Natural killer cell (primary cell): ENCODE measurements at regions not wholly inside any gene's neighbourhood (a gene's known extent, or its start where the extent isn't known, plus 50 kb on each side); places are given as distances from the start of the nearest gene placed in this dataset.

ENCODE experiments used
- ATAC-seq, 3 donors: fragments of 150-1000 bp in 2 of 3; fragments of 200-7000 bp in 1 of 3; cut with Tn5 transposase; 1 replicate in 1 of 3; 2 replicates in 2 of 3; pipeline ENCODE4 v1.10.0; 2021; ENCODE audit warnings: mild to moderate bottlenecking in 2 of 3, moderate library complexity in 2 of 3
- DNase-seq, 2 donors: peaks; one replicate each; pipeline versions ENCODE4 v3.0.0 to v3.0.0-alpha.2; 2013 to 2021; ENCODE audit warnings: mixed read lengths in 1 of 2
- H3K27ac ChIP-seq: one replicate; pipeline ENCODE4 v1.5.1; 2013; ENCODE audit warnings: mild to moderate bottlenecking, low read length
- H3K27me3 ChIP-seq: one replicate; pipeline ENCODE4 v1.6.1; 2013; ENCODE audit warnings: low read length; ENCODE audit not compliant: control insufficient read depth, insufficient read depth
- H3K36me3 ChIP-seq: one replicate; pipeline ENCODE4 v1.6.1; 2013; ENCODE audit warnings: low read length; ENCODE audit not compliant: control insufficient read depth, insufficient read depth
- H3K4me1 ChIP-seq: one replicate; pipeline ENCODE4 v1.6.1; 2013; ENCODE audit warnings: low read length; ENCODE audit not compliant: control insufficient read depth, insufficient read depth
- H3K4me3 ChIP-seq: one replicate; pipeline ENCODE4 v1.5.1; 2013; ENCODE audit warnings: low read length
- H3K9me3 ChIP-seq: one replicate; pipeline ENCODE4 v1.6.1; 2013; ENCODE audit warnings: low read length; ENCODE audit not compliant: control insufficient read depth, insufficient read depth
- H3K27ac Mint-ChIP-seq, 2 donors: one replicate each; pipeline ENCODE4 v1.8.0; 2022; ENCODE audit warnings: mild to moderate bottlenecking in 2 of 2, mixed read lengths in 2 of 2, moderate library complexity in 1 of 2
- H3K27me3 Mint-ChIP-seq, 2 donors: one replicate each; pipeline ENCODE4 v1.8.0; 2022; ENCODE audit warnings: low read depth in 2 of 2, mixed read lengths in 2 of 2
- H3K36me3 Mint-ChIP-seq: one replicate; pipeline ENCODE4 v1.8.0; 2022; ENCODE audit warnings: mixed read lengths
- H3K4me1 Mint-ChIP-seq, 2 donors: one replicate each; pipeline ENCODE4 v1.8.0; 2022; ENCODE audit warnings: mixed read lengths in 2 of 2
- H3K4me3 Mint-ChIP-seq: one replicate; pipeline ENCODE4 v1.8.0; 2022; ENCODE audit warnings: mild to moderate bottlenecking, moderate library complexity, mixed read lengths
- H3K9me3 Mint-ChIP-seq, 2 donors: one replicate each; pipeline ENCODE4 v1.8.0; 2022; ENCODE audit warnings: mixed read lengths in 2 of 2
- CTCF ChIP-seq: fragments of 200-600 bp; IDR thresholded peaks from one replicate; pipeline ENCODE4 v1.8.0; 2022; ENCODE audit warnings: antibody characterized with exemption
- WGBS: methylation state at CpG from one replicate; pipeline ENCODE4 v1.1.7; 2013; ENCODE audit warnings: missing lambda C conversion rate; ENCODE audit not compliant: insufficient coverage; 5-methylcytosine and 5-hydroxymethylcytosine counted together
- intact Hi-C: fragments of 100-400 bp; cut with micrococcal nuclease; formaldehyde crosslinking; loops from one replicate; pipeline ENCODE4 v1.14.2; 2022

GRCh38 chr12:11592484-11592883, 57.0 kb upstream of the ETV6 start:
- intact Hi-C loops = no loop called here

DNA sequence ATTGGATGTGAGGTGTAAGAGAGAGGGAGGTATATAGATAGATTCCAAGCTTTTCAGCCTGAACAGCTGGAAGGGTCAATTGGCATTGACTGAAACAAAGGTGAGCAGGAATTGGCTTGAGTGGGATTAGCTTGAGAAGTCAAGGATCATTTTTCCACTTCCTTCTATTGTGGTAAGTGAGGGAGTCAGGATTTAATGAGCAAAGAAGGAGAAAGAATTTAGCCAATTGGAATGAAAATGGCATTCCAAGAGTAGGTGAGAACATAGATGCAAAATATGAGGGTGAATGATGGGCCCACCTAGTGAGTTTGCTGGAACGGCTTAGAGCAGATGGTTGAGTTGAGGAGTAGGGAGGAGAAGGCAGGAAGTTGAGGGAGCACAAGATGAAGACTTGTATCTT, 56.5 kb upstream of the ETV6 start:
- Mint-ChIP-seq H3K36me3 (no peaks in the 10 kb centered on the region), H3K9me3 (no peaks in the 10 kb centered on the region), H3K27me3 (peaks cover 4 to 16% of the 10 kb centered on the region in 2 donors), H3K4me3 (no peak overlapping the region), H3K27ac (no peak overlapping the region), H3K4me1 (no peaks in the 10 kb centered on the region)
- Histone ChIP-seq H3K27ac (no peak overlapping the region), H3K4me3 (no peak overlapping the region), H3K36me3 (no peaks in the 10 kb centered on the region), H3K4me1 (no peaks in the 10 kb centered on the region), H3K27me3 (no peaks in the 10 kb centered on the region), H3K9me3 (no peaks in the 10 kb centered on the region)
- WGBS = 90% methylated on average over 1 of the region's 1 CpG
- intact Hi-C loops = no loop called here
- no peak for TF ChIP-seq CTCF
- DNase-seq (no peak), ATAC-seq (no peak)

More at GRCh38 chr12:11592484-11592883, 57.0 kb upstream of the ETV6 start:
- H3K27ac ChIP-seq = no peak overlapping the region
- H3K36me3 ChIP-seq = no peaks in the 10 kb centered on the region
- Mint-ChIP-seq H3K27ac (no peak overlapping the region), H3K36me3 (no peaks in the 10 kb centered on the region), H3K9me3 (no peaks in the 10 kb centered on the region), H3K4me1 (no peaks in the 10 kb centered on the region), H3K27me3 (peaks cover 4 to 14% of the 10 kb centered on the region in 2 donors), H3K4me3 (no peak overlapping the region)
- H3K4me3 ChIP-seq = no peak overlapping the region
- DNase-seq = no peak
- no peaks in the 10 kb centered on the region for H3K27me3 ChIP-seq
- no peak for ATAC-seq
- 95% methylated on average over 11 of the region's 11 CpGs for WGBS
- TF ChIP-seq CTCF = no peak
- H3K4me1 ChIP-seq = no peaks in the 10 kb centered on the region
- no peaks in the 10 kb centered on the region for H3K9me3 ChIP-seq

DNA sequence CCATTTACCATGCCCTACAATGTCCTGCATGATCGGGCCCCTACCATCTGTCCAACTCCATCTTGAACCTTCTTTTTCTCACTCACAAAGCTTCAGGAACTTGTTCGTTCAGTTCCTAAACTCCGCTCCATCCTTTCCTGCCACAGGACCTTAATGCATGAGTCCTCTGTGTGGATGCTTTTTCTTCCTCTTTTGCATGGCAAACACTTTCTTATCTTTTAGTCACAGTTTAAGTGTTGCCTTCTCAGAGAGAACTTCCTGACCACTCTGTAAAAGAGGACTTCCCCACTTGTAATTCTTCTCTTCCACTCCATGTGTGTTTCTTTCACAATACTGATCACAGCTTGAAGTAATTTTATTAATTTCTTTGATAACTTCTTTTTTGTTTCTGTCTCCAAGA, 54.4 kb upstream of the ETV6 start:
- Mint-ChIP-seq H3K27me3 (peaks cover 12 to 30% of the 10 kb centered on the region in 2 donors), H3K27ac (no peak overlapping the region), H3K36me3 (no peaks in the 10 kb centered on the region), H3K4me1 (no peaks in the 10 kb centered on the region), H3K9me3 (no peaks in the 10 kb centered on the region), H3K4me3 (no peak overlapping the region)
- WGBS = 70% methylated on average over 2 of the region's 3 CpGs
- H3K36me3 ChIP-seq = no peaks in the 10 kb centered on the region
- TF ChIP-seq CTCF = no peak
- ATAC-seq (no peak), DNase-seq (no peak)
- no peak overlapping the region for H3K4me3 ChIP-seq
- H3K4me1 ChIP-seq = no peaks in the 10 kb centered on the region
- no peak overlapping the region for H3K27ac ChIP-seq
- intact Hi-C loops = no loop called here
- no peaks in the 10 kb centered on the region for H3K9me3 ChIP-seq
- H3K27me3 ChIP-seq = no peaks in the 10 kb centered on the region

- intact Hi-C loops = no loop called here
- Histone ChIP-seq H3K4me1 (no peaks in the 10 kb centered on the region), H3K27me3 (no peaks in the 10 kb centered on the region), H3K36me3 (no peaks in the 10 kb centered on the region), H3K27ac (no peak overlapping the region), H3K9me3 (no peaks in the 10 kb centered on the region), H3K4me3 (no peak overlapping the region)
- H3K9me3 Mint-ChIP-seq = no peaks in the 10 kb centered on the region
- H3K27me3 Mint-ChIP-seq = peaks cover 12 to 30% of the 10 kb centered on the region in 2 donors
- no peaks in the 10 kb centered on the region for H3K36me3 Mint-ChIP-seq
- H3K4me3 Mint-ChIP-seq = no peak overlapping the region
- ATAC-seq (no peak), DNase-seq (no peak)
- 60% methylated on average over 1 of the region's 1 CpG for WGBS
- H3K4me1 Mint-ChIP-seq = no peaks in the 10 kb centered on the region
- H3K27ac Mint-ChIP-seq = no peak overlapping the region
- TF ChIP-seq CTCF = no peak
Measured at GRCh38 chr12:11596141-11596540, 53.3 kb upstream of the ETV6 start.
